NOMO-1 treated with DMSO at 0.1 percent for 48 hours (cell line): ENCODE measurements at regions not wholly inside any gene's neighbourhood (a gene's known extent, or its start where the extent isn't known, plus 50 kb on each side); places are given as distances from the start of the nearest gene placed in this dataset.
A peak's percentile ranks its signal among the peaks of the same experiment; 100 is the strongest.
"Not testable (repeated sequence)": the region's sequence is repeated elsewhere in the genome, so short reads cannot be mapped to it uniquely, and the experiment has no call there.

Experiments
- DNase-seq: peaks from one replicate; lab custom pipeline; 2025; ENCODE audit not compliant: unreplicated experiment; lab: John Stamatoyannopoulos, UW

GRCh38 chr5:44935871-44936270, 127.1 kb downstream of the MRPS30 start:
- DNase-seq: no peak

GRCh38 chr5:44942524-44943001, 133.8 kb downstream of the MRPS30 start:
- DNase-seq: no peak

DNA sequence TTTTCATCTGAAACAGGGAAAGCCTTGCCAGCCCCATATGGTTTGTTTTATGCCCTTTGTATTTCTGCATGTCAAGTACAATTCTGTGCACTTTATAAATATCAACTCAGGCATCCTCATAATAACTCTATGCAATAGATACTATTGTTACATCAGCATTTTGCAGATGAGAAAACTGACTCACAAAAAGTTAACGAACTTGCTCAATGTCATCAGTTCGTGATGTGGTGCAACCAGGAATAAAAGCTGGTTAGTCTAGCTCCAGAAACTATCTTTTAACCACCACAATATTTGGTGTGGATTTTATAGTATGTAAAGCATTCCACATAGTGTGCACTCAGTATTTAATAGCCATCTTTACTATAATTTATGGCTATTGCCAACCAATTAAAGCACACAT, 134.9 kb downstream of the MRPS30 start:
- no peak for DNase-seq

DNA sequence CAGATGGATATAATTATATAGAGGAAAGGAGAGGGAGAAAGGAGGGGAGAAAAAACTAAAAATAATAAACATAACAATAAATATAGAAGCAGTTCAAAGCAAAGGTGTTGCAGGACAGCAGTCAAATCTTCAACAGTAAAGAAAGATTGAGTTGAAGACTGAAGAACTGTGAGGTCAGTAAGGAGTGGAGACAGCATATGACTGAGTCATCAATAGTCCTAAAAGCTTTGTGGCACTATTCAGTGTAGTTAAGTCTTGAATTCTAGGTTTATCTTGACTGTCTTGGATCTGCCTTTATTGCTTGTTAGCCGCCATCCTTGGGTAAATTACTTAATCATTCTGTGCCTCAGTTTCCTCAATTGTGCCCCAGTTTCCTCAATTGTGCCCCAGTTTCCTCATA, 137.0 kb downstream of the MRPS30 start:
- DNase-seq: no peak

DNA sequence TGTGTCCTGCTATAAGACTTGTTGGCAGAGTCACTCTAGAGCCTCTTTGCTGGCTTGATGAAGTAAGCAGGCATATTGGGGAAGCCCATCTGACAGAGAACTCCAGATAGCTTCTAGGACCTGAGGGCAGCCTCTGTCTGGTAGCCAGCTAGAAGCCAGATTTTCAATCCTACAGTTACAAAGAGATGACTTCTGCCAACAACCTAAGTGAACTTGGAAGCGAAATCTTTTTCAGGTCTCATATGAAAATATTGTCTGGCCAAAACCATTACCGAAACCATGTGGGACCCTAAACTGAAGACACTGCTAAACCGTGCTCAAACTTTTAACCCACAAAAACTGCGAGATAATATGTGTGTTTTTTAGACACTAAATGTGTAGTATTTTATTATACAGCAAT, 140.9 kb downstream of the MRPS30 start:
- DNase-seq: no peak

DNA sequence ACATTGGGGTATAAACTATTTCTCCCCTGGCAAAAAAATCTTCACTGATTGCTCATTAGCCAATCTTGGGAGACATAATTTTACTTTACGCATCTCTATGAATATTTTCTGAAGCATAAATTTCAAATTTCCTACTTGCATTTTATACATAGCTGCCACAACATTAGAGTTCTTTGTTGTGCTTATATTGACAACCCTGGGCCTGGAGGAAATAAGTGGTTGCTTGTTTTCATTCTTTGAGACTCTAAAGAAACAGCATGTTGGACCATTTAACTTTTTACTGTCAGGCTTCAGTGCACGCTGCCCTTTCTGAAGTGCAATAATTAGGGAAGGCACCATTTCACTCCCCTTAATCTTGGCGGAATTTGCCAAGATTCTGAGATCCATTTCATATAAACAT, 142.6 kb downstream of the MRPS30 start:
- DNase-seq: no peak

DNA sequence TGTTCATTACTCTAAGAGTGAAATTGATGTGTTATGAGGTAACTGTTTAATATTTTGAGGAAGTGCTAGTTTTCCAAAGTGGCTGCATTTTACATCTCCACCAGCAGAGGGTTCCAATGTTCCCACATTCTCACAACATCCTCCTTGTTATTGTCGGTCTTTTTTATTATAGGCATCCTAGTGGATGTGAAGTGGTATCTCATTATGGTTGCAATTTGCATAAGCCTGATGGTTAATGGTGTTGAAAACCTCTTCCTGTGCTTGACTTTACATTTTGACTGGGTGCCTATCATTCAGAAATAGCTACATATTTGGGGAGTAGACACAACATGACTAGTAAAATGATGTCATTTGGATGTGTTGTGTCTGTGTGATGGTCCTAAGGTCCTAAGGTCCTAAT, 143.6 kb downstream of the MRPS30 start:
- DNase-seq: peak; percentile 75

DNA sequence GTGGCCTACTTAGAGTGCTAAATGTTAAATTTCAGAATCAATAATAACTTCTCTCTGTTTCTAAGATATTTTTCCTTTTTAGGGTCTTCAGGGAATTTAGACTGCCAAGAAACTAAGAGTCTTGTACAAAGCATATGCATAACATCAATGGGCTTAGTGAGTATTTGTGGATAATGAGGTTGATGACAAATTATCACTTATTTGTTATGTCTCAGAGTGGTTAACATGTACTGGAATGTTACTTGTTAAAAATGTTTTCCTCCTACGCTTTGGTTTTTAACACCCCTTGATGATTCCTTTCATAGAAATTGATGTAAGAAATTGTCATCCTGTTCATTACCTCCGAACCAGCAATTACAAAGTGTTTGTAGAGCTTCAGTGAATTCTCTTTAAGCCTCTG, 144.3 kb downstream of the MRPS30 start:
- no peak for DNase-seq

- not testable (repeated sequence) for DNase-seq
These were observed 150.3 kb downstream of the MRPS30 start for GRCh38 chr5:44958943-44959454.

DNA sequence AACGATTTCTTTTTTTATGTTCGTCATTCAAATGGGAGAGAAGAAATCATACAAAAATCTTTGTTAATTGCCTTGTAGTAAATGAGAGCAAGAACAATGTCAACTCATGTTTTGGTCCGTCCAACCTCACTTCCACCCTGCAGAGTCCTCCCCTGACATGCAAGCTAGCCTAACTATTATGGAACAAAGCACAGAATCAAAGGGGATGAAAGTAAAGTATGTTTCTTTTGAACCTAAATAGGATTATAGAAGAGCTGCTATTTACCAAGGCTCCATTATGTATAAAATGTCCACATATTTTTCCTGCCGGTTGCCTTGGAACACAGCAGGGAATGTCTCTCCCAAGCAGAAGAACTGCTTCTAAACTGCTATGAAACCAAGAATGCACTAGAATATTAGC, 161.1 kb downstream of the MRPS30 start:
- DNase-seq: no peak

- DNase-seq: not testable (repeated sequence)
These were observed 162.2 kb downstream of the MRPS30 start for GRCh38 chr5:44970963-44971362.

DNA sequence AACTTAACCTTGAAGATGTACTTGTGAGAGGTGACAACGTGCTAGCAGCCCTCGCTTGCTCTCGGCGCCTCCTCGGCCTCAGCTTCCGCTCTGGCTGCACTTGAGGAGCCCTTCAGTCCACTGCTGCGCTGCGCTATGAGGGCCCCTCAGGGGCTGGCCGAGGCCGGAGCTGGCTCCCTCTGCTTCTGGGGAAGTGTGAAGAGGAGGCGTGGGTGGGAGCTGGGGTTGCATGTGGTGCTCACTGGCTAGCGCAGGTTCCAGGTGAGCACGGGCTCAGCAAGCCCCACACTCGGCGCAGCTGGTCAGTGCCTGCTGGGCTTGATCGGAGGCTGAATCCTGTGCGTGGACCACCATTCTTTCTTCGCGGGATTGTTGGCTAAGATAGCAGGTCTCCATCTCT, 166.1 kb downstream of the MRPS30 start:
- no peak for DNase-seq

GRCh38 chr5:44981708-44982107, 173.0 kb downstream of the MRPS30 start:
- no peak for DNase-seq

GRCh38 chr5:44983006-44983405, 174.3 kb downstream of the MRPS30 start:
- DNase-seq: no peak

GRCh38 chr5:44987026-44987425, 178.3 kb downstream of the MRPS30 start:
- DNase-seq: no peak

- DNase-seq: no peak
These were observed 182.9 kb downstream of the MRPS30 start for GRCh38 chr5:44991693-44992092.

GRCh38 chr5:44993286-44993685, 184.5 kb downstream of the MRPS30 start:
- DNase-seq: no peak

- DNase-seq: no peak
These were observed 188.8 kb downstream of the MRPS30 start for GRCh38 chr5:44997506-44997905.

GRCh38 chr5:45007102-45007501, 198.4 kb downstream of the MRPS30 start:
- not testable (repeated sequence) for DNase-seq

- no peak for DNase-seq
These were observed 208.8 kb downstream of the MRPS30 start for GRCh38 chr5:45017568-45017967.

GRCh38 chr5:45029553-45029952, 220.8 kb downstream of the MRPS30 start:
- no peak for DNase-seq

GRCh38 chr5:45035991-45036390, 227.2 kb downstream of the MRPS30 start:
- DNase-seq: no peak

GRCh38 chr5:45037927-45038326, 229.2 kb downstream of the MRPS30 start:
- no peak for DNase-seq
